H1 (cell line): ENCODE measurements at regions not wholly inside any gene's neighbourhood (a gene's known extent, or its start where the extent isn't known, plus 50 kb on each side); places are given as distances from the start of the nearest gene placed in this dataset.

ENCODE experiments used
- CEBPB ChIP-seq: IDR thresholded peaks from 2 replicates; pipeline ENCODE4 v1.6.1; 2012; ENCODE audit warnings: low read depth, low read length
- CHD1 ChIP-seq: IDR thresholded peaks from 2 replicates; pipeline ENCODE4 v1.6.1; 2012; ENCODE audit warnings: low read depth, low read length, improper control_type of control experiment
- JUND ChIP-seq: IDR thresholded peaks from 2 replicates; pipeline ENCODE4 v1.6.1; 2011; ENCODE audit warnings: mild to moderate bottlenecking, improper control_type of control experiment, low read length
- POLR2A ChIP-seq, 2 experiments: IDR thresholded peaks; 1 replicate in 1 of 2; 2 replicates in 1 of 2; pipeline ENCODE4 v1.6.1; 2011; ENCODE audit warnings: low read depth in 2 of 2, low read length in 2 of 2, mild to moderate bottlenecking in 2 of 2; ENCODE audit errors: control extremely low read depth in 1 of 2
- POLR2AphosphoS5 ChIP-seq: IDR thresholded peaks from 2 replicates; pipeline ENCODE4 v1.6.1; 2011; ENCODE audit warnings: low read depth, low read length
- RAD21 ChIP-seq, 2 experiments: IDR thresholded peaks in 1 of 2; conservative IDR thresholded peaks in 1 of 2; 2 replicates each; pipeline ENCODE4 v1.6.1; 2011; ENCODE audit warnings: low read depth in 2 of 2, low read length in 2 of 2, improper control_type of control experiment in 1 of 2, inconsistent platforms in 1 of 2, mild to moderate bottlenecking in 1 of 2, moderate library complexity in 1 of 2
- SIN3A ChIP-seq, 2 experiments: IDR thresholded peaks in 1 of 2; conservative IDR thresholded peaks in 1 of 2; 2 replicates each; pipeline ENCODE4 v1.6.1; 2011 to 2012; ENCODE audit warnings: low read length in 2 of 2, improper control_type of control experiment in 1 of 2, low read depth in 1 of 2, mild to moderate bottlenecking in 1 of 2
- SP2 ChIP-seq: IDR thresholded peaks from 2 replicates; pipeline ENCODE4 v1.6.1; 2012; ENCODE audit warnings: mild to moderate bottlenecking, low read length, inconsistent platforms
- SRF ChIP-seq: IDR thresholded peaks from 2 replicates; pipeline ENCODE4 v1.6.1; 2011; ENCODE audit warnings: mild to moderate bottlenecking, low read depth, low read length, moderate library complexity
- TAF1 ChIP-seq: IDR thresholded peaks from 2 replicates; pipeline ENCODE4 v1.6.1; 2011; ENCODE audit warnings: mild to moderate bottlenecking, low read depth, low read length
- TEAD4 ChIP-seq: IDR thresholded peaks from 2 replicates; pipeline ENCODE4 v1.6.1; 2012; ENCODE audit warnings: low read depth, low read length, inconsistent platforms, mixed read lengths
- YY1 ChIP-seq: IDR thresholded peaks from 2 replicates; pipeline ENCODE4 v1.6.1; 2011; ENCODE audit warnings: low read depth, mild to moderate bottlenecking, low read length
- TF ChIP-seq, protein P1 (sequence below), 3 experiments: IDR thresholded peaks; 1 replicate in 2 of 3; 2 replicates in 1 of 3; pipeline versions ENCODE4 v1.5.1 to v1.6.1; 2011; ENCODE audit warnings: low read length in 3 of 3, mild to moderate bottlenecking in 3 of 3, inconsistent platforms in 2 of 3, low read depth in 1 of 3, moderate library complexity in 1 of 3; ENCODE audit not compliant: insufficient read depth in 1 of 3; ENCODE audit errors: control extremely low read depth in 1 of 3

DNA sequence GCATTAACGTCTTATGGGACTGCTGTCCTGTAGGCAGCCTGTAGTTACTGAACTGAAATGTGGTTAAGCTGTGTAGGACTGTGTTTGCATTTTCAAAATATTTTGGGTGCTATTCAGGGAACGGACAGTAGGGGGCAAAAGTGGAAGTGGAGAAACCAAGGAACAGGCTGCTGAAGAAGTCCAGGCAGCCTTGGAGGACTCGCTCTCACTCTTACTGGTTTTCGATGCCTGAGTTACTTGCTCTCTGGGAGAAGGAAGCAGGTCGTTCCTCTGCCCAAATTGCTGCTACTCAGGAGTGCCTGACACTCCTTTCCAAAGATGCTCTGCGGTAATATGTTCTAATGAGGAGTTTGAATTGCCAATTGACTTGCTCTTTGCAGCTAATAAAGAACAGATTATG, 64.5 kb upstream of the RBFOX1 start:
- TF ChIP-seq CEBPB, result no peak
- TF ChIP-seq, protein P1, sequence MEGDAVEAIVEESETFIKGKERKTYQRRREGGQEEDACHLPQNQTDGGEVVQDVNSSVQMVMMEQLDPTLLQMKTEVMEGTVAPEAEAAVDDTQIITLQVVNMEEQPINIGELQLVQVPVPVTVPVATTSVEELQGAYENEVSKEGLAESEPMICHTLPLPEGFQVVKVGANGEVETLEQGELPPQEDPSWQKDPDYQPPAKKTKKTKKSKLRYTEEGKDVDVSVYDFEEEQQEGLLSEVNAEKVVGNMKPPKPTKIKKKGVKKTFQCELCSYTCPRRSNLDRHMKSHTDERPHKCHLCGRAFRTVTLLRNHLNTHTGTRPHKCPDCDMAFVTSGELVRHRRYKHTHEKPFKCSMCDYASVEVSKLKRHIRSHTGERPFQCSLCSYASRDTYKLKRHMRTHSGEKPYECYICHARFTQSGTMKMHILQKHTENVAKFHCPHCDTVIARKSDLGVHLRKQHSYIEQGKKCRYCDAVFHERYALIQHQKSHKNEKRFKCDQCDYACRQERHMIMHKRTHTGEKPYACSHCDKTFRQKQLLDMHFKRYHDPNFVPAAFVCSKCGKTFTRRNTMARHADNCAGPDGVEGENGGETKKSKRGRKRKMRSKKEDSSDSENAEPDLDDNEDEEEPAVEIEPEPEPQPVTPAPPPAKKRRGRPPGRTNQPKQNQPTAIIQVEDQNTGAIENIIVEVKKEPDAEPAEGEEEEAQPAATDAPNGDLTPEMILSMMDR (IDR thresholded peaks at IDR 0.05; ENCODE audit: control extremely low read depth in 1 of 3, insufficient read depth in 1 of 3, low read depth in 1 of 3, low read length in 3 of 3), result peak; percentile 43 to 79 (median 68)
- TF ChIP-seq TEAD4, result no peak
- no peak for TF ChIP-seq TAF1
- no peak for TF ChIP-seq SIN3A (conservative IDR thresholded peaks at IDR 0.05 in 1 of 2, IDR thresholded peaks at IDR 0.05 in 1 of 2; ENCODE audit: low read depth in 1 of 2, low read length in 2 of 2)
- TF ChIP-seq JUND, result no peak
- TF ChIP-seq SP2, result no peak
- no peak for TF ChIP-seq POLR2A (IDR thresholded peaks at IDR 0.05; ENCODE audit: control extremely low read depth in 1 of 2, low read depth in 2 of 2, low read length in 2 of 2)
- no peak for TF ChIP-seq SRF
- peak; percentile 69 to 77 for TF ChIP-seq RAD21 (IDR thresholded peaks at IDR 0.05 in 1 of 2, conservative IDR thresholded peaks at IDR 0.05 in 1 of 2; ENCODE audit: low read depth in 2 of 2, low read length in 2 of 2)
- TF ChIP-seq CHD1, result no peak
- no peak for TF ChIP-seq YY1
- TF ChIP-seq POLR2AphosphoS5, result no peak
